ENCODE measurements at regions not wholly inside any gene's neighbourhood (a gene's known extent, or its start where the extent isn't known, plus 50 kb on each side); places are given as distances from the start of the nearest gene placed in this dataset.
"Not testable (repeated sequence)": the region's sequence is repeated elsewhere in the genome, so short reads cannot be mapped to it uniquely, and the experiment has no call there.

DNA sequence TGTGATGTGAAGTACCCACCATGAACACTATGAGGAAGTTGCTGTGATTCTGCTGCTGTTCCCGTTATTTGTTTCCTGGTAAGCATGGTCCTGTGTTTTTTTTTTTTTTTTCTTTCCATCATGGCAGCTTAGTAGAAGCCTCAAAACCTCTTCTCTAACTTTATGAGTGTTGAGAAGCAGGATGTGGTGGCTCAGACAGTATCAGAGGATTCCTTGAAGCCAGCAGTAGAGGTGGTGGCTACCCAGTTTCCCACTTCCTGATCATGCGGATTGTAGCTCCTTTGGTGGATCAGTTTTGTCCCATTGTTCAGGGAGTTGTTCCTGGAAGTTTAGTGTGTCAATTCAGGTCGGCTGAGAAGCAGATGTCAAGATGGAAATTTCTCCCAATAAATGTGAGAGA, 175.8 kb downstream of the ATP23 start:
- DNase-seq (ENCODE audit: extremely low read depth, insufficient read length) = no peak
- H3K36me3 ChIP-seq (ENCODE audit: control insufficient read depth, insufficient read depth, low read length) = no peaks in the 10 kb centered on the region
- TF ChIP-seq, protein P1, sequence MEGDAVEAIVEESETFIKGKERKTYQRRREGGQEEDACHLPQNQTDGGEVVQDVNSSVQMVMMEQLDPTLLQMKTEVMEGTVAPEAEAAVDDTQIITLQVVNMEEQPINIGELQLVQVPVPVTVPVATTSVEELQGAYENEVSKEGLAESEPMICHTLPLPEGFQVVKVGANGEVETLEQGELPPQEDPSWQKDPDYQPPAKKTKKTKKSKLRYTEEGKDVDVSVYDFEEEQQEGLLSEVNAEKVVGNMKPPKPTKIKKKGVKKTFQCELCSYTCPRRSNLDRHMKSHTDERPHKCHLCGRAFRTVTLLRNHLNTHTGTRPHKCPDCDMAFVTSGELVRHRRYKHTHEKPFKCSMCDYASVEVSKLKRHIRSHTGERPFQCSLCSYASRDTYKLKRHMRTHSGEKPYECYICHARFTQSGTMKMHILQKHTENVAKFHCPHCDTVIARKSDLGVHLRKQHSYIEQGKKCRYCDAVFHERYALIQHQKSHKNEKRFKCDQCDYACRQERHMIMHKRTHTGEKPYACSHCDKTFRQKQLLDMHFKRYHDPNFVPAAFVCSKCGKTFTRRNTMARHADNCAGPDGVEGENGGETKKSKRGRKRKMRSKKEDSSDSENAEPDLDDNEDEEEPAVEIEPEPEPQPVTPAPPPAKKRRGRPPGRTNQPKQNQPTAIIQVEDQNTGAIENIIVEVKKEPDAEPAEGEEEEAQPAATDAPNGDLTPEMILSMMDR (IDR thresholded peaks at IDR 0.05; ENCODE audit: insufficient read depth, low read length, poor library complexity, severe bottlenecking) = no peak
- H3K27me3 ChIP-seq (replicated peaks; ENCODE audit: control insufficient read depth, insufficient read depth, low read length) = no peaks in the 10 kb centered on the region
- H3K4me3 ChIP-seq (replicated peaks; ENCODE audit: low read depth, low read length) = no peak overlapping the region

DNA sequence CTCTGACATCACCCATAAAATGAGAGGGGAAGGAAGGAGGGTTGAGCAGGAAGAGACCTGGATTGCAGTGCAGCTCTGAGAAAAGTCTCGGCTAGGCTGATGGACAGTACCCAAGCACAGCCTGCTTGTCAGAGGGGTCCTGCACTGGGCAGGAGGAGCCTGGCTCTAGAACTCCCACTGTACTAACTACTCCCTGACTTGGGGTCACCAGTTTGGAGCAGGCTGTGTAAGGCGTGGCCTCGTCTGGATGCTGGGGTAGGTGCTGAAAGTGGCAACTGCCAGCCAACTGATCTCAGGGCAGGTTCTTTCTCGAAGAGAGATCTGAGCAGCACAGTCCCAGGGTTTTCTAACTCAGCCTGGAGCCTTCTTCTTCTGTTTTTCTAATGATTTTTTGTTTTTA, 176.3 kb downstream of the ATP23 start:
- TF ChIP-seq, protein P1 (IDR thresholded peaks at IDR 0.05; ENCODE audit: insufficient read depth, low read length, poor library complexity, severe bottlenecking) = no peak

DNA sequence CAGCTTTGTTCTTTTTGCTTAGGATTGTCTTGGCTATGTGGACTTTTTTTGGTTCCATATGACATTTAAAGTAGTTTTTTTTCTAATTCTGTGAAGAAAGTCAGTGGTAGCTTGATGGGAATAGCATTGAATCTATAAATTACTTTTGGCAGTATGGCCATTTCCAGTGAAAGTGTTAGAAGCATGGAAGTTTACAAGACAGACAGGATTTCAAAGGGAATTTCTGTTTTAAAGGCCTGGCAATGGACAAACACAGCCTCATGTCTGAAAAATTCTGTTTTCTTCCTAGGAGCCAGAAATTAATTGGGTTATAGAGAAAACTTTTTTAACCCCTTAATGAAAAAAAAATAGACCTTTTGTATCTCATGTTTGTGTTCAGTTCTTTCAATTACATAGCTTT, 184.4 kb downstream of the ATP23 start:
- H3K27me3 ChIP-seq (replicated peaks; ENCODE audit: control insufficient read depth, insufficient read depth, low read length); DNase-seq (ENCODE audit: extremely low read depth, insufficient read length); H3K4me3 ChIP-seq (replicated peaks; ENCODE audit: low read depth, low read length); H3K36me3 ChIP-seq (ENCODE audit: control insufficient read depth, insufficient read depth, low read length): not testable (repeated sequence)

More for the DNA sequence above, 176.3 kb downstream of the ATP23 start:
- H3K4me3 ChIP-seq (replicated peaks; ENCODE audit: low read depth, low read length) = no peak overlapping the region
- DNase-seq (ENCODE audit: extremely low read depth, insufficient read length) = no peak
- no peaks in the 10 kb centered on the region for H3K27me3 ChIP-seq (replicated peaks; ENCODE audit: control insufficient read depth, insufficient read depth, low read length)
- no peaks in the 10 kb centered on the region for H3K36me3 ChIP-seq (ENCODE audit: control insufficient read depth, insufficient read depth, low read length)

DNA sequence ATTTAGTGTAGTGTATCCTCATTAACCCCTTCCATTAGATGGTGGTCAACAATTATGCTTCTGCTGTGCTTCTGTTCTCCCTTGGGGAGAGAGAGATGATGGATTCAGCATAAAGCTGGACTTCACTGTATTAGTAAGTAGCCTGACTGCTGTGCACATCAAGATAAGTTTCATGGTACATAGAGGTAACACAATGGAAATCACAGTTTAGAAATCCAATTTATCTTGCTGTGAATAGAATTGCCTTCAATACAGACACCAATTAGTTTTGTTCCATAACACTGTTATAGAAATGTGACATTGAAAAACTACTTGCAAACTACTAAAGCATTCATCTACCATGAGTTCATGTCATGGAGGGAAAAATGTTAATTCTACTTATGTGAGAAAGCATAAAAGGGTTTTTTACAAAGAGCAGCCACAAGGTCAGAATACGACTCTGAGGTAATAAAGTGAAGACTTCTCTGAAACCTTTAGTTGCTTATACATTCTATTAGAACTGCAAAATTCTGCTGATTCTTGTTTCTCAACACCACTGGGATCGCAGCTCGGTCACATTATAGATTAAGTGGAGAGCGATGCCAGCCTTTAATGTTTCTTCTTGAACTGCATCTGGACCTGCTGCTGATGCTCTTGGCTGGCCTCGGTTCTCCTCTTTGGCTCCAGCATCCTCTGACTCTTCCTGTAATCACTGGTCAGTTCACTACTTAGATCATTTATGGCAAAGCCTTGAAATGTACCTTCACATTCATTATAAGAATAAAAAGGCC, 190.8 kb downstream of the ATP23 start:
- Histone ChIP-seq H3K4me3 (replicated peaks; ENCODE audit: low read depth, low read length) (no peak overlapping the region), H3K36me3 (ENCODE audit: control insufficient read depth, insufficient read depth, low read length) (no peaks in the 10 kb centered on the region), H3K27me3 (replicated peaks; ENCODE audit: control insufficient read depth, insufficient read depth, low read length) (no peaks in the 10 kb centered on the region)
- TF ChIP-seq, protein P1 (IDR thresholded peaks at IDR 0.05; ENCODE audit: insufficient read depth, low read length, poor library complexity, severe bottlenecking) = no peak
- DNase-seq (ENCODE audit: extremely low read depth, insufficient read length) = no peak

DNA sequence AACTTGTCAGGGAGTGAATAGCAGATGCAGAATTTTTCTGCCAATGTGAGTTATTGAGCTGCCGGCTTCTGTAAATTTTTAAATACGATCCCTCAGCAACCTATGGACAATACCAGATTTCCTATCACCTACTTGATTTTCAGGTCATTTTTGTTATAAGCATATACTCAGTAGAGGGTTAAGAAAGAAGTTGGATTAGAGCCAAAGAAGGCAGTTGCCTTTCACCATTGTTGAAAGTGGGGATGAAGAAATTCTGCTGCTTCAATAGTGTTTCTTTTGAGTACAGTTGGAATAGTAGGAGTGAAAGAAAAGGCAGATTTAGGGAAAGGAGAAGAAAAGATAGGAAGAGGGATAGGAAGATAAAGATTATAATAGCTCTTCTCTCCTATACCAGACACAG, 197.1 kb downstream of the ATP23 start:
- Histone ChIP-seq H3K27me3 (replicated peaks; ENCODE audit: control insufficient read depth, insufficient read depth, low read length) (no peaks in the 10 kb centered on the region), H3K4me3 (replicated peaks; ENCODE audit: low read depth, low read length) (no peak overlapping the region), H3K36me3 (ENCODE audit: control insufficient read depth, insufficient read depth, low read length) (no peaks in the 10 kb centered on the region)
- TF ChIP-seq, protein P1 (IDR thresholded peaks at IDR 0.05; ENCODE audit: insufficient read depth, low read length, poor library complexity, severe bottlenecking) = no peak
- DNase-seq (ENCODE audit: extremely low read depth, insufficient read length) = no peak

DNA sequence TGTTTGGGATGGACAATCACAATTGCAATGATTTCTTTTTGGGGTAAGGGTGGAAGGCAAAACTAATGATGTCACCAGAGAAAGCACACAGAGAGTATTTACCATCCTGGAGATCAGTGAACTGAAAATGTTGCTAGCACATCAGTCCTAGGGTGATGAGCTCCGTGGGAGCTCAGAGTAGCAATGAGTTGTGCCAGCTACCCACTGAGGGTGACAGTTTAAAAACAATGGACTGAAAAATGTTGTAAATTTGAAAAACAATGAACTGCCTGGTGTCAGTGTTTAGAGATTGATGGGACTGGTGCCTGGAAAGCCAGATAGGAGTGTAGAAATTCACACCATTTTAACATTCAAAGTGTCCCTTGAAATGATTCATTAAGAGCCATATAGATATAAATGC, 198.5 kb downstream of the ATP23 start:
- Histone ChIP-seq H3K27me3 (replicated peaks; ENCODE audit: control insufficient read depth, insufficient read depth, low read length) (no peaks in the 10 kb centered on the region), H3K4me3 (replicated peaks; ENCODE audit: low read depth, low read length) (no peak overlapping the region), H3K36me3 (ENCODE audit: control insufficient read depth, insufficient read depth, low read length) (no peaks in the 10 kb centered on the region)
- TF ChIP-seq, protein P1 (IDR thresholded peaks at IDR 0.05; ENCODE audit: insufficient read depth, low read length, poor library complexity, severe bottlenecking) = no peak
- DNase-seq (ENCODE audit: extremely low read depth, insufficient read length) = no peak

All from GM06990 (cell line).